ENCODE measurements at regions not wholly inside any gene's neighbourhood (a gene's known extent, or its start where the extent isn't known, plus 50 kb on each side); places are given as distances from the start of the nearest gene placed in this dataset.
"Not testable (repeated sequence)": the region's sequence is repeated elsewhere in the genome, so short reads cannot be mapped to it uniquely, and the experiment has no call there.

DNA sequence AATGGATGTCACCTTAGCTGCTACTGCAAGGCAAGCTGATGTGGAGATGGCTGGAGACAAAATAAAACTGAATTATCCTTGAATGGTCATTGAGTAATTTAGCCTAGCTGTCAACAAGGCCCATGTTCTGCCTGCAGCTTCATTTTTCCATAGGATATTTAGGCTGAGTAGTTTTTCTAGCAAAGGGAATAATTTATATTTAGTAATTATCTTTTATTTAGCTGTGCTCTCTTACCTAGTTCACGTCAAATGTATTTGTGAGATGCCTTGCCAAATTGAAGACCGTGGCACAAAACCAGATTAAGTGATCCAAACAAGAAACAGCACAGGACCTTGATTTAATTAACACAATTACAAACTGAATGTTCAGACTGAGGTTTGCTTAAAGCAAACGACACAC lies 77.4 kb upstream of the CEP162 start:
- WGBS, 2 experiments (ENCODE audit: insufficient coverage in 1 of 2, insufficient read length in 1 of 2), result 90% methylated on average over 3 of the region's 3 CpGs; no CpG with 5 or more reads in 1 of the 2 experiments
- no peaks in the 10 kb centered on the region for H3K27me3 Mint-ChIP-seq (ENCODE audit: insufficient read depth)
- no peaks in the 10 kb centered on the region for H3K9me3 Mint-ChIP-seq
- no peak overlapping the region for H3K4me3 ChIP-seq (ENCODE audit: low read length)
- no peaks in the 10 kb centered on the region for H3K9me3 ChIP-seq (ENCODE audit: control insufficient read depth, low read length)
- no peaks in the 10 kb centered on the region for H3K4me1 ChIP-seq (ENCODE audit: control insufficient read depth, insufficient read depth, low read length)
- H3K27ac Mint-ChIP-seq, result no peak overlapping the region
- no peaks in the 10 kb centered on the region for H3K27me3 ChIP-seq (ENCODE audit: control insufficient read depth, insufficient read depth, low read length, poor library complexity, severe bottlenecking)
- no peak for TF ChIP-seq CTCF (conservative IDR thresholded peaks at IDR 0.05)
- no peaks in the 10 kb centered on the region for H3K36me3 Mint-ChIP-seq (ENCODE audit: low read depth)
- no peaks in the 10 kb centered on the region for H3K36me3 ChIP-seq (ENCODE audit: control insufficient read depth, insufficient read depth, low read length)
- H3K9ac ChIP-seq (ENCODE audit: extremely low read depth, low read length, poor library complexity, severe bottlenecking), result no peak overlapping the region
- H3K4me3 Mint-ChIP-seq, result no peak overlapping the region
- DNase-seq, result no peak
- no peaks in the 10 kb centered on the region for H3K4me1 Mint-ChIP-seq
- H3K27ac ChIP-seq (ENCODE audit: low read depth, low read length), result no peak overlapping the region

DNA sequence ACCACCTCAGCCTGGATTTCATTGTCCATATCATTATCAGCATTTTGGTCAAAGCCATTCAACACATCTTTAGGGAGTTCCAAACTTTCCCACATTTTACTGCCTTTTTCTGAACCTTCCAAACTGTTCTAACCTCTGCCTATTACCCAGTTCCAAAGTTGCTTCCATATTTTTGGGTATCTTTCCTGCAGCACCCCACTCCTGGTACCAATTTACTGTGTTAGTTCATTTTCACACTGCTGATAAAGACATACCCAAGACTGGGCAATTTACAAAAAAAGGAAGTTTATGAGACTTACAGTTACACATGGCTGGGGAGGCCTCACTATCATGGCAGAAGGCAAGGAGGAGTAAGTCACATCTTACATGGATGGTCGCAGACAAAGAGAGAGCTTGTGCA lies 63.6 kb upstream of the CEP162 start:
- H3K4me3 Mint-ChIP-seq; H3K36me3 ChIP-seq (ENCODE audit: control insufficient read depth, insufficient read depth, low read length); H3K27ac Mint-ChIP-seq; H3K27me3 Mint-ChIP-seq (ENCODE audit: insufficient read depth); H3K4me1 ChIP-seq (ENCODE audit: control insufficient read depth, insufficient read depth, low read length); H3K4me3 ChIP-seq (ENCODE audit: low read length); H3K4me1 Mint-ChIP-seq; DNase-seq; H3K27ac ChIP-seq (ENCODE audit: low read depth, low read length); H3K9ac ChIP-seq (ENCODE audit: extremely low read depth, low read length, poor library complexity, severe bottlenecking); H3K27me3 ChIP-seq (ENCODE audit: control insufficient read depth, insufficient read depth, low read length, poor library complexity, severe bottlenecking); H3K36me3 Mint-ChIP-seq (ENCODE audit: low read depth): not testable (repeated sequence)
- 80 to 88% methylated on average over 1 of the region's 1 CpG for WGBS, 2 experiments (ENCODE audit: insufficient coverage in 1 of 2, insufficient read length in 1 of 2)
- peaks cover 38% of the 10 kb centered on the region for H3K9me3 Mint-ChIP-seq
- peaks cover 13% of the 10 kb centered on the region for H3K9me3 ChIP-seq (ENCODE audit: control insufficient read depth, low read length)

GRCh38 chr6:84284428-84285049 lies 57.1 kb upstream of the CEP162 start:
- H3K9me3 Mint-ChIP-seq, result peaks cover 10% of the 10 kb centered on the region
- H3K27ac Mint-ChIP-seq, result no peak overlapping the region
- H3K36me3 Mint-ChIP-seq (ENCODE audit: low read depth), result no peaks in the 10 kb centered on the region
- Histone ChIP-seq H3K9ac (ENCODE audit: extremely low read depth, low read length, poor library complexity, severe bottlenecking) (no peak overlapping the region), H3K36me3 (ENCODE audit: control insufficient read depth, insufficient read depth, low read length) (no peaks in the 10 kb centered on the region), H3K9me3 (ENCODE audit: control insufficient read depth, low read length) (no peaks in the 10 kb centered on the region), H3K4me1 (ENCODE audit: control insufficient read depth, insufficient read depth, low read length) (no peaks in the 10 kb centered on the region), H3K27ac (ENCODE audit: low read depth, low read length) (no peak overlapping the region), H3K4me3 (ENCODE audit: low read length) (no peak overlapping the region), H3K27me3 (ENCODE audit: control insufficient read depth, insufficient read depth, low read length, poor library complexity, severe bottlenecking) (no peaks in the 10 kb centered on the region)
- no peak overlapping the region for H3K4me3 Mint-ChIP-seq
- H3K27me3 Mint-ChIP-seq (ENCODE audit: insufficient read depth), result no peaks in the 10 kb centered on the region
- peak; percentile 61 for DNase-seq
- peaks cover 5% of the 10 kb centered on the region for H3K4me1 Mint-ChIP-seq
- WGBS, 2 experiments (ENCODE audit: insufficient coverage in 1 of 2, insufficient read length in 1 of 2), result 67 to 85% methylated on average over 2 to 4 of the region's 6 CpGs
- peak; percentile 91 for TF ChIP-seq CTCF (conservative IDR thresholded peaks at IDR 0.05)

- H3K27me3 Mint-ChIP-seq (ENCODE audit: insufficient read depth), result no peaks in the 10 kb centered on the region
- no peak overlapping the region for H3K4me3 Mint-ChIP-seq
- Histone ChIP-seq H3K27ac (ENCODE audit: low read depth, low read length) (no peak overlapping the region), H3K36me3 (ENCODE audit: control insufficient read depth, insufficient read depth, low read length) (no peaks in the 10 kb centered on the region), H3K4me3 (ENCODE audit: low read length) (no peak overlapping the region), H3K27me3 (ENCODE audit: control insufficient read depth, insufficient read depth, low read length, poor library complexity, severe bottlenecking) (no peaks in the 10 kb centered on the region), H3K9ac (ENCODE audit: extremely low read depth, low read length, poor library complexity, severe bottlenecking) (no peak overlapping the region), H3K4me1 (ENCODE audit: control insufficient read depth, insufficient read depth, low read length) (no peaks in the 10 kb centered on the region), H3K9me3 (ENCODE audit: control insufficient read depth, low read length) (no peaks in the 10 kb centered on the region)
- no peak overlapping the region for H3K27ac Mint-ChIP-seq
- no peaks in the 10 kb centered on the region for H3K36me3 Mint-ChIP-seq (ENCODE audit: low read depth)
- peaks cover 5% of the 10 kb centered on the region for H3K4me1 Mint-ChIP-seq
- TF ChIP-seq CTCF (conservative IDR thresholded peaks at IDR 0.05), result no peak
- DNase-seq, result no peak
- 91 to 93% methylated on average over 5 to 10 of the region's 10 CpGs for WGBS, 2 experiments (ENCODE audit: insufficient coverage in 1 of 2, insufficient read length in 1 of 2)
- no peaks in the 10 kb centered on the region for H3K9me3 Mint-ChIP-seq
These were observed 55.1 kb upstream of the CEP162 start for GRCh38 chr6:84282550-84282949.
